Activated CD4-positive, alpha-beta T cell treated with anti-CD3 and anti-CD28 coated beads, Interleukin-2, amount 50 U/mL, for 16 hours (primary cell): ENCODE measurements at regions not wholly inside any gene's neighbourhood (a gene's known extent, or its start where the extent isn't known, plus 50 kb on each side); places are given as distances from the start of the nearest gene placed in this dataset.
A peak's percentile ranks its signal among the peaks of the same experiment; 100 is the strongest.

ENCODE experiments used
- DNase-seq: peaks from one replicate; pipeline ENCODE4 v3.0.0-alpha.2; 2020

DNA sequence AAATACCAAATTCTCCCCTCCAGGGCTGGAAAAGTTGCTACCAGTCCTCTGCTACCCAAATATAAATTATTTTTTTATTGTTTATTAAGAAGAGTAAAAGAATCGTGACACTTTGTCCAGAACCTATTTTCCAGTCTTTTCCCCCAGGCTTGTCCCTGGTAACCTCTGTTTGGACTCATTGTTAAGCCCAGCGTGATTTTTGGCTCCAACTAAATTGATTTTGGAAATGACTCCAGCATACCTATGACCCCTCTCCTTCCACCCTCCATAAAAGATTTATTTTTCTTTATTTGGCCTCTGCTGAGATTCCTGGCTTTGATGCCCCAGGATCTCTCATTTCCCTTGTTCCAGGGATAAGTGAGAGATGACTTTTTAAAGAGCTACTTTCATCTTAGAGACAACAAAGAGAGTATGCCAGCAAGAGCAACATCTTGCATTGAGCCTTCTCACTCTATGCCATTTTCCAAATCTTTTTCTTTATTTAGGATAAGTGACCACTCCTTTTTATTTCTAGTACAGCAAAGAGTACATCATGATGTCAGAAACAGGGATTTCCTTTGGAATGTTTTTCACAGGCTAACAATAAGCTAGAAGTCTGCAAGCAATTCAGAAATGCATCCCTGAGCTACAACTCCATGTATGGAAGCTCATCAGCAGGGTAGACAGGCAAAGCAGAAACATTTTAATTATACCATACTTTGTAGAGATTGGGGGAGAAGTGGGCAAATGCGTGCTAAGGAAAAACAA, 75.8 kb downstream of the DAD1 start:
- no peak for DNase-seq

DNA sequence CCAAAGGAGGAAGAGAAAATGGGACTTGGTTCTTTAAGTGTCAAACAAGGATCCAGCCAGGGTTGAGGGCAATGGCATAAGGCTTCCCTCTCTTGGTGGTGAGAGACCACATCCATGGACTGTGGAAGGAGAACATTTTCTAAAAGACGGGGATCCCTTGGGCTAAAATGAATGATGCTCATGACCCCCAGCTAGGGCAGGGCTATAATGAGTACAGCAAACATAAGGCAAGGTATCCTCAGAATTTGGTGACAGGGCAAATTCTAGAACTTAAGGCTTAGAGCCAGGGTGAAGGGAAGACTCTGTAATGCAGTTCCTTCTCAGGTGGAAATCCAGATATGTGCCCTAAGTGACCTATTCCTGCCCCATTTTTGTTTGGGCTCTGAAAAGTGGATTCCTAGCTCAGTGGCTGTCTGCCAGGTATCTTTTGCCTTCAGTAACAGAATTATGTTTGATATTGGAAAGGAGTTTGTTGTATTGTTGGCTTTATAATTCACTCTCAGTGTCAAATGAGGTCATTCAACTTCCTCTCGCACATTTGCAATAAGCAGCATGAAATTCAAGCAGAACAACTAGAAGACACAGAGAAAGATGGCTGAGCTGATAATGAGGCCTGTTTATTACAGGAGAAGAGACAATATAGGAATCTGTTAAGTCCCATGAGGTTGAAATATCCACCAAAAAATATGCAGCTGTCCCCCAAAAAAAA, 76.8 kb downstream of the DAD1 start:
- DNase-seq, result no peak

- no peak for DNase-seq
Measured at GRCh38 chr14:22510527-22511110, 78.4 kb downstream of the DAD1 start.

- no peak for DNase-seq
Measured at GRCh38 chr14:22509751-22510300, 79.2 kb downstream of the DAD1 start.

DNA sequence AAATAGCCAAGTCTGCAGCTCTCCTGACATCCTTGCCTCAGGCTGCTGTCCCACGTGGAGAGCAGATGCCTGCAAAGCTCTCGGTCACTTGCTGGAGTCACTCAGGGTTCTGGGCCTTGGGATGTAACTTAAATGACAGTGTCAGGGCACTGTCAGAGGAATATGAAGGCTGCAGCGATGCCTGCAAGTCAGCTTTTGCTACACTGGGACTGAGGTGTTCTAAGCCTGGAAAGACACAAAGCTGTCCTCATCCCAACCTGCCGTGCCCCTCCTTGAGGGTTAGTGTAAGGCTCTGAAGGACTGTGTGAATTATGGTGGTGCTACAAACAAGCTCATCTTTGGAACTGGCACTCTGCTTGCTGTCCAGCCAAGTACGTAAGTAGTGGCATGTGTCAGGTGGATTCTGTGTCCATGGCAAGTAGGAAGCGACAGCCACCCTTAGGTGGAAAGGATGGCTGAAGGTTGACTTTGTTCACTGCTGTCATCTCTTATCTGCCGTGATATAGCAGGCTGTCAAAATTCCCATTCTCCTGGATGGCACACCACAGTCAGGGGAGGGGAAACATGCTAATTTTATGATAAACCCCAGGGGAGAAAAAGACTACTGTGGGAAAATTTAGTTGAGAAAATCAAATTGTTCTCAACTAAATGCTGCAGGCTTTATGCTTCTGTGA, 79.9 kb downstream of the DAD1 start:
- DNase-seq, result no peak

GRCh38 chr14:22508662-22509035, 80.4 kb downstream of the DAD1 start:
- no peak for DNase-seq

GRCh38 chr14:22508150-22508457, 80.9 kb downstream of the DAD1 start:
- no peak for DNase-seq

GRCh38 chr14:22506778-22507351, 82.2 kb downstream of the DAD1 start:
- DNase-seq, result peak; percentile 74

- DNase-seq, result no peak
Measured at GRCh38 chr14:22506378-22506710, 82.7 kb downstream of the DAD1 start.

DNA sequence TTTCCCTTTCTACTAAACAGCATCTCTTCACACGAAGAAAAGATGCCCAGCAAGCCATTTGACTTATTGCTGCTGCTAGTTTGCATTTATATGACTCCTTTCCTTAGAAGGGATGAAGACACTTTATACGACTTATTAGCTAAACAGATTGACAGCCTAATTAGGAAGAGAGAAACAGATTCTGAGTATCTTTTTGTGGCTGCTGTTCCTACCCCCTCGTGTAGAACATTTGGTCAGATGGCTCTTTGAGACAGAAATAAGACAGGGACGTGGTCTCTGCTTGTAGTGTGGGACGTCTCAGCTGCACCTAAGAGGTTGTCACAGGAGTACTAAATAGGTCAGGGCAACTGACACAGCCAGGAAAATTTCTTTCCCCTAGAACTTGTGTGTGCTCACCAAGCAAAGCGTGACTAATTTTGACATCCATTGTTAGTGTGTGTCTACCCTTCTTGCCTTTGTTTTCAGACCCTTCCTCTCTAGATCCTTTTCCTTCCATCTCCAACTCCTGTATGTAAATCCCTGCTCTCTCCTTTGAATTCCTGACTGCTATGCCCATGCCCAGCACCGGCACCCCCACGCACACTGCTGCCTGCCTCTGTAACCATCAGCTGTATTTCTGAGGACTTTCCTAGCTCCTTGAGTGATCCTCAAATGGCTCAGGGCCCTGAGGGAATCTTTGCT, 83.2 kb downstream of the DAD1 start:
- peak; percentile 73 for DNase-seq

DNA sequence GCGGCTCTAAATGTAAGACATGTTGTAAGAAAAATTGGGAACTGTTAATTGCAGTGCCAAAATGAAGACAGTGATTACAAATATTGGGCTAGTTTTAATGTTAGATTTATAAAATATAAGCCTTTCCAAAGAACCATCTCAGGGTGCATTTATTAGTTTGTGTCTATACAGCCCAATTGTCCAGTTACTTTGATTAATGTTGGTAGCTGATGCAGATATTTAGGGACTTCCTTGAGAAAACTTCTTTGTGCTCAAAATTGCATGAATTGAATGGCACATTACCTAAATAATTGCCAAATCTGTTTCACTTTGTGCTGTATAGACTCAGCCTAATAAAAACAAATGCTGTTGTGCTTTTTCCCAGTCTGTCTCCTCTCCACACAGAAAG, 83.7 kb downstream of the DAD1 start:
- DNase-seq, result no peak

GRCh38 chr14:22502551-22502950, 86.5 kb downstream of the DAD1 start:
- DNase-seq, result no peak

GRCh38 chr14:22502007-22502406, 87.0 kb downstream of the DAD1 start:
- no peak for DNase-seq

GRCh38 chr14:22500954-22501726, 87.9 kb downstream of the DAD1 start:
- no peak for DNase-seq

- DNase-seq, result no peak
Measured at GRCh38 chr14:22500525-22500924, 88.5 kb downstream of the DAD1 start.

DNA sequence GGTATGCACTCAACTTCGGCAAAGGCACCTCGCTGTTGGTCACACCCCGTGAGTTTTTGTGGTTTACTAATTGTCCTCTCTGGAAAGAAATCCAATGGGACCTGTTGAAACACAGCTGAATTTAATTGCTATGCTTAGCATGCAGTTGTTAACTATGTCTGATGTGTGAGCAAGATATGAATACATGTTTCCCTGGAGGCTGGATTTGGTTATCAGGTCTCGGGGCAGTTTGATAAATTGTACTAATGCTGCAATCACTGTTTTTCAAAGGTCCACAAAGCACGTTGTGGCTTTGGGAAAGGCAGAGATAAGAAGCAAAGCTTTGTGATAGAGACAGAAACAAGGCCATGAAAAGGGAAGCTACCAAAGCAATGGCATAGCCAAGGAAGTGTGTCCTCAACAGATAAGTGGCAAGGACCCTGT, 91.3 kb downstream of the DAD1 start:
- no peak for DNase-seq

GRCh38 chr14:22497144-22497423, 91.9 kb downstream of the DAD1 start:
- DNase-seq, result no peak

DNA sequence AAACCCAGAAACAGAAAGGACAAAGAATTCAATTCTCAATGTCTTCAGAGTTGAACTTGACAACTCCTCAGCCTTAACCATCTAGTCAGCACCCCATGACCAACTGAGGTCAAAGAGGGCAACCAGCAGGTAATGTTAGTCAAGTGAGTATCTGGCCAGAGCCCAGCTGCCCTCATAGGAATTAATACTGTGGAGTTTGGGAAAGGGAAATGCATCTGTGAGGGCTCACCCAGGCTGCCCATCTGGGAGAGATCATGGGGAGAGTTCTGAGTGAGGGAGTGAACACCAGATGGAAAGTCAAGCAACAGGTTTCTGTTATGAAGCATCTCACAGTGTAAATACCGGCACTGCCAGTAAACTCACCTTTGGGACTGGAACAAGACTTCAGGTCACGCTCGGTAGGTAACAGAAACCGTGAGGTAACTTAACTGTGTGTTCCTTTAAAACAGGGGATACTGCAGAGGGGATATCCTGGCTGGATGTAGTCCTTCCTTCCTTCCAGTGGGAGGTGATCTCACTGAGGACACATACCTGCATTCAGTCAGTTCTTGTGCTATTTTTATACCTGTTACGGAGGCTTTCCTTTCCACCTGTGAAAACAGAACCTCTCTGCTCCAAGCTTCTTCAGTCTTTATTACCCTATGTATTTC, 94.4 kb downstream of the DAD1 start:
- peak; percentile 14 for DNase-seq

- peak; percentile 27 for DNase-seq
Measured at GRCh38 chr14:22493753-22494152, 95.3 kb downstream of the DAD1 start.

GRCh38 chr14:22492622-22493542, 96.1 kb downstream of the DAD1 start:
- DNase-seq, result peak; percentile 35
